Globus pallidus (tissue), 1 donor: ENCODE measurements at regions not wholly inside any gene's neighbourhood (a gene's known extent, or its start where the extent isn't known, plus 50 kb on each side); places are given as distances from the start of the nearest gene placed in this dataset.

Experiments used
- DNase-seq: peaks from one replicate; pipeline ENCODE4 v3.0.0-alpha.2; 2015; ENCODE audit warnings: low spot score

DNA sequence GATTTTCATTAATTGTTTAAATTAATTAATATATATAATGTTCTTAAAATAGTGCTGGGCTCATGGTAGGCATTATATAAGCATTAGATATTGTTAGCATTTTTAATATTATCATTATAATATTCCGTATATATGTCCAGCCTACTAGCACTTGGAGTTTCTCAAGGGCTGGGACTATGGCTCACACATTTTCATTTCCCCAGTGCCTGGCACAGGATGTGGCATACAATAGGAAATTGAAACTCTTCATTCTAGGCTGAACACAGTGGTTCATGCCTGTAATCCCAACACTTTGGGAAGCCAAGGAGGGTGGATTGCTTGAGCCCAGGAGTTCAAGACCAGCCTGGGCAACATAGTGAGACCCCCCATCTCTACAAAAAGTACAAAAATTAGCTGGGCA lies 170.4 kb downstream of the RSL24D1 start:
- DNase-seq: no peak

DNA sequence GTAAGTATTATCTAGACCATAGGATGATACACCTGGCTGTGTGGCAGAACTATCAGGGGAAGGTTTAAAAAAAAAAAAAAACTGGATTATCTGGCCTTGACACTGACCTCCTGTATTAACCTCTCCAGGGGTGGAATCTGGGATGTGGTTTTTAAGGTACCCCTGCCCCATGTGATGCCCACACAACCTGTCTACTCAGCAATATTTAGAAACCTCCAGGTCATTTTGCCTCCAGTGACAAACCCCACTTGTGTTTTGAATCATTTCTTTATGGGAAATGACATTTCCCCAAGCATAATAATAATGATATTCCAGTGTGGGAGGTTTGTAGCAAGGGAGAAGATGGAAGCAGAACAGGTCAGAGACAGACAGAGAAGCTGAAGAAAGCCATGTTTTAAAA lies 179.1 kb downstream of the RSL24D1 start:
- DNase-seq: no peak

- no peak for DNase-seq
These were observed 180.5 kb downstream of the RSL24D1 start for GRCh38 chr15:55016225-55016624.

GRCh38 chr15:55015093-55015445 lies 181.7 kb downstream of the RSL24D1 start:
- DNase-seq: no peak

- no peak for DNase-seq
These were observed 182.2 kb downstream of the RSL24D1 start for GRCh38 chr15:55014391-55015092.

- no peak for DNase-seq
These were observed 188.3 kb downstream of the RSL24D1 start for GRCh38 chr15:55008421-55008820.

DNA sequence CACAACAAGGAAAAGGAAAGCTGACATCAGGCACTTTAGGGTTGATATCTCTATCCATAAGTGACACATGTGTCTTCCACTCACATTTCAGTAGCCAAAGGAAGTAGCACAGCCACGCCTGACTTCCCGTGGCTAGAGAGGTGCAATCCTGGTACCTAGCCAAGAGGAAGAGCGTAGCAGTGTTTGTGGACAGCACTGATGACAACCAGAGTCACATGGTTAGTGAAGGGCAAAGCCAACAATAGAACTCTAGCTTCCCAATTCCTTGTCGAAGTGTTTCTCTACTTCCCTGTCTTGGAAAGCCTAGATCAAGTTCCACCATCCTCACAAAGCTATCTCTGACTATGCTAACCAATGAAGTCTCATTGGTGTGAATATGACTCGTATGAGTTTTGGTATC lies 189.2 kb downstream of the RSL24D1 start:
- DNase-seq: peak; percentile 35

DNA sequence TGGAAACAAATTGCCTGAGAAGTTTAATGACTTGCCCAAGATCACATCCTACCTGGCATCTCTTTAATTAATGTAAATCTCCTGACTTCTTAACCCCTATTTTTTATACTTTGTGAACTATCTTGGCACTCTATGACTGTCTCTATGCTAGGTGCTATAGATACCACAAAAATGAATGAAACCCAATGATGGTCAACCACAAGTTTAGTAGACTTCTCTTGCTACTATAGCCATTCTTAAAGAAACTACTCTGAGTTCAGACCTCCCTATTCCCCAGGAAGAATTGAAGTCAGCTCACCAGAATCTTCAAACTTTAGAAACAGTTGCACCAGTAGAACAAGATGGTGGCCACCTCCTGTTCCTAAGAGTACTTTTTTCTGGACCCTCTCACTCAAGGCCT lies 191.1 kb downstream of the RSL24D1 start:
- no peak for DNase-seq

- no peak for DNase-seq
These were observed 192.5 kb downstream of the RSL24D1 start for GRCh38 chr15:55003965-55004873.

DNA sequence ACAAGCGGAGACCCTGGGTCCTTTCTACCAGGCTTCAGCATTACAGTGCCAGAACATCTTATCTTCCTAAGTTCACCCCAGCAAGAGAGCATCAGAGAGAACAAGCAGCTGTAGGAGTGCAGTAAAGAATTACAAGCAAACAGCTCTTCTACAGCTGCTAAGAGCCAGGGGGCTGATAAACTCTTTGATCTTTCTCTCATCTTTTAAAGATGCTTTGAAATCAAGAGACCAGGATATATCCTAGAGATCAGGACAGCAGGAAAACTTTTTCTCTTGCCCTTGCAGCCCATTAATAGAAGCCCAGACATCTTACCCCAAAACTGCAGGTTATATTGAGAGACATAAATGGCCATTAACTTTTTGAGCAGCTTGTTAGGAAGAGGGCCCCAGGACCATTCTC lies 198.1 kb downstream of the RSL24D1 start:
- DNase-seq: no peak

GRCh38 chr15:54990793-54991192 lies 205.9 kb downstream of the RSL24D1 start:
- DNase-seq: no peak

DNA sequence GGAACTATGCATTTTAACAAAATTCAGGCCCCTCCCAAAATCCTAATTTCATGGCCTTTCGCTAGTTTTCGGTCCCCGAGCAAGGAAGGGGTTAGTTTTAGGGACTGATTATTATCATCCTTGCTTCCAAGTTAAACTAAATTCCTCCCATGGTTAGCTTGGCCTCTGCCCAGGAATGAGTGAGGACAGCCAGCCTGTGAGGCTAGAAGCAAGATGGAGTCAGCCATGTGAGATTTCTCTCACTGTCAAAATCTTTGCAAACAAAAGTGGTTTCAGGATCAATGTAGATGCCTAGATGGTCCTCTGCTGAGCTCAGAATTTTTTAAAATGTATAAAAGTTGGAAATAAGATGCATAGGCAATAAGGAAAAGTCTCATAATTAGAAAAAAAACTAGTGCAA lies 208.9 kb downstream of the RSL24D1 start:
- DNase-seq: no peak

DNA sequence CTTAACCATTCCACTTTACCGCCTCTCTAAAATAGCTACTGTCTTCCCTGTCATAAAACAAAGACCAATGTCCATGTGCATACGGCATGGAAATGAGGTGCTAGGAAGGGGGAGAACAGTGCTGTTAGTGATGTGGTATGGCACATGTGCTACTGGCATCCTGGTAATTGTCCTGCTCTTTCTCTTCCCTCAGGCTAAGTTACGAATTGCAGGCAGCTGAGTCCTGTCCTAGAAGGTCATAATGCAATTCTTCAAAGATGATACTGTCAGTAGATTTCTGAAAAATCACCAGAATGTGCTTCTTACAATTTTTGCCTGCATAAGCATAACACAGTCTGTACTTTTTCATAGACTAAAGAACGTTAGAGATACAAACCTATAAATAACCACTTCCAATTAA lies 216.8 kb downstream of the RSL24D1 start:
- no peak for DNase-seq

DNA sequence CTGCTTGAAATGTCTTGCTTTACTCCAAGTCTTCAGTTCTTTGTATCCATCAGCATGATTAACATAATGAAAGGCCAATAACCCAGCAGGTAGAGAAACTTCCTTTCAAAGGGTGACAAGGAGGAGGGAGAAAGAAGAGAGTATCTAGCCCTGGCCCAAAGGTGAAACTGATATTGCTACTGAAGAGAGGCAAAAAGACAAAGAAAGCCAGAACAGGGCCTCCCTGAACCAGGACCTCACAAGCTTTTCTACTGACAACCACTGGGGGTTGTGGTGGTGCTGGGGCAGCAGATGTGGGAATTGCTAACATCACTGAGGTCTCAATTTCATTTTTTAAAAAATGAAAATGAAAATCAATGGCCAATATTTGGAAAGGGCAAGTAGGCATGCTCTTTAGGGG lies 234.1 kb downstream of the RSL24D1 start:
- no peak for DNase-seq

DNA sequence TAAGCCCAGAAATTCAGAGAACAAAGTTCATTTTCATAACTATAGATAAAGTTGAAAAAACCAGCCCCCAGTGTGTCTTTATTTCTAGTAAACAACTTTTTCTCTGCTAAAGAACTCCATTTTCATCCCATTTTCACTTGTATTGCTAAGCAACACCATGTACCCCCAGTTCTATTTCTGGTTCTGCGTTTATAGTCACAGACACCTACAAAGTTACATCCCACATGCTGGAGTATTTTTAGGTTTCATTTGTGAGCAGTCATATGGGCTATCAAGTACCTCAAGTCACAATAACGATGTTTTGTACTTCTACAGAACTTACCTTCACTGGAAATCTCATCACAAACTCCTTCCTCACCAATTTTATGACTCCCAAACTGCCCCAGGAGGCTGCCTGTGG lies 236.5 kb downstream of the RSL24D1 start:
- DNase-seq: no peak

GRCh38 chr15:54941417-54941816 lies 255.3 kb downstream of the RSL24D1 start:
- no peak for DNase-seq

DNA sequence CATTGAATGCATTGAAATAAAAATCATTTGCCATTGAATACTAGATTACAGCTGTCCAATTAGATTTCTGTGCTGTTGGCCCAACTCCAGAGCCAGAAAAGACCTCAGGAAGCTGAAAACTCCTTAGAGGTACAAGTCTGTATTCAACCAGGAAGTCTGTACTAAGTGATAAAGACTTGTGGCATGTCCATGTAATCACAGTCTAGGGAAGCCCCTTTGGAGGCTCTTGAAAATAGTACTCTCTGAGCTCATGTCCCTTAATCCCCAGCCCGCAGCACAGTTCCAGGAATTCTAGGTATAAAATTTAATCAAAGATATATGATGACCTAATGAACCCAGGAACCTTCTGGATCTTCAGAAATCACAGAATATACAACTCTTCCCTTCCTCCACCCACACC lies 279.4 kb downstream of the RSL24D1 start:
- DNase-seq: no peak

GRCh38 chr15:54915380-54915779 lies 281.4 kb downstream of the RSL24D1 start:
- DNase-seq: no peak

DNA sequence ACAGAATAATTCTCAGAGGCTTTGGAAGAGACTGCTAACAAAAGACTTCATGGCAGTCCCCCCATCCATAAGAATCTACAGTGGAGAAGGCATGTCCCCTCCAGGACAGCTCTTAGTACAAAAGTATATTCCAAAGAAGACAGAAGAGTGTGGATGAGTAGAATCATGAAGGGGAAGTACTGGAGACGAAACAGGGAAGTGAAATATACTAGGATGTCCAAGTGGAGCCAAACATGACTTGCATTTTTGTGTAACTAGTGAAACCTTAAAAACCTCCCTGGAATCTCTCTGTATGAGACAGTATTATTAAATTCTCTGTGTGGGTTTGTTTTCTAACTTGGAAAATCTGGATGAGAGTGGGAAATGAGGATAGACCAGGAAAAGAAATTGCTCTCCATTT lies 312.4 kb downstream of the RSL24D1 start:
- peak; percentile 24 for DNase-seq

- no peak for DNase-seq
These were observed 336.8 kb downstream of the RSL24D1 start for GRCh38 chr15:54859982-54860381.

- no peak for DNase-seq
These were observed 342.1 kb downstream of the RSL24D1 start for GRCh38 chr15:54854667-54855066.

DNA sequence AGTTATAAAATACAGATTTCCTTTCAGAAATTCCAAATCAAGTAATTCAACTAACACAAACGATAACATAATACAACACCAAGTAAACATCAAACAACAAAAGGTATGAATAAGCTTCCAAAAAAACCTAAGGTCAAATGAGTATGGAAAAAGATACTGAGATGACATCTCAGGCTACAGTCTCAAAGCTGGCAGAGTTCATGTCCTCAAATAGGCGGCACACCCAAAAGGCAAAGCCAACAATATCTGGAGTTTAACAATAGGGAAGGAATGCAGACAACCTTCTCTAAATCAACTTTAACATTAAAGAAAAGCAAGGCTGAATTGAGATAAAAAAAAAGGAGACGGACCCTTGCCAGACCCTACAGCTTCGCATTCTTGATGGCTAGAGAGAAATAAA lies 346.6 kb downstream of the RSL24D1 start:
- no peak for DNase-seq

DNA sequence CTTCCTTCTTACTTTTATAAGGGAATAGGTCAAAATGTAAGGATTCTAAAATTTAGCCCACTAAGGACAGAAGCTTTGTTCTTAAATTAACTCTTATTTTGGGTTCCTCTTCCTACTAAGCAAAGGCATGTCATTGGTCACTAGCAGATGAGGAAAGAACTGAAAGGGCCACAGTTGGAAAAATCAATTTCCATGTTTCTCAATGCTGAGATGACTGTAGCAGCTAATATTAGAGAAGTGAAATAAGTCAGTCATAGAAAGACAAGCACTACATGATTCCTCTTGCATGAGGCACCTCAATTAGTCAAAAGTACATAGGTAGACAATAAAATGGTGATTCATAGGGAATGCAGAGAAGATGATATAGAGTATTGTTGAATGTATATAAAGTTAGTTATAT lies 353.7 kb downstream of the RSL24D1 start:
- no peak for DNase-seq
